Neural progenitor cell (in vitro differentiated cells): ENCODE measurements at regions not wholly inside any gene's neighbourhood (a gene's known extent, or its start where the extent isn't known, plus 50 kb on each side); places are given as distances from the start of the nearest gene placed in this dataset.

Experiments
- DNase-seq: peaks from one replicate; pipeline ENCODE4 v3.0.0-alpha.2; 2016; ENCODE audit warnings: low spot score
- H2AFZ ChIP-seq: fragments of 200-600 bp; sonication (generic); replicated peaks from 2 replicates; pipeline ENCODE4 v1.6.1; 2016; ENCODE audit warnings: antibody characterized with exemption
- H3F3A ChIP-seq: fragments of 200-600 bp; sonication (generic); 2 replicates; pipeline ENCODE4 v1.6.1; 2016; ENCODE audit warnings: antibody characterized with exemption, low read depth
- H3K27ac ChIP-seq: fragments of 200-600 bp; sonication (generic); 2 replicates; pipeline ENCODE4 v1.5.1; 2016; ENCODE audit warnings: mild to moderate bottlenecking
- H3K27me3 ChIP-seq: fragments of 200-600 bp; sonication (generic); 2 replicates; pipeline ENCODE4 v1.6.1; 2016; ENCODE audit warnings: mild to moderate bottlenecking, moderate library complexity
- H3K36me3 ChIP-seq: fragments of 200-600 bp; sonication (generic); 2 replicates; pipeline ENCODE4 v1.5.1; 2016
- H3K4me1 ChIP-seq: fragments of 200-600 bp; sonication (generic); 2 replicates; pipeline ENCODE4 v1.6.1; 2016; ENCODE audit warnings: mixed run types
- H3K4me2 ChIP-seq: fragments of 200-600 bp; sonication (generic); 2 replicates; pipeline ENCODE4 v1.6.1; 2016
- H3K4me3 ChIP-seq: fragments of 200-600 bp; sonication (generic); 2 replicates; pipeline ENCODE4 v1.5.1; 2016
- H3K79me2 ChIP-seq: fragments of 200-600 bp; sonication (generic); 2 replicates; pipeline ENCODE4 v1.6.1; 2016; ENCODE audit warnings: low read depth
- H3K9ac ChIP-seq: fragments of 200-600 bp; sonication (generic); 2 replicates; pipeline ENCODE4 v1.6.1; 2016
- H3K9me3 ChIP-seq: fragments of 200-600 bp; sonication (generic); 2 replicates; pipeline ENCODE4 v1.5.1; 2016; ENCODE audit warnings: low read depth
- H4K20me1 ChIP-seq: fragments of 200-600 bp; sonication (generic); 2 replicates; pipeline ENCODE4 v1.6.1; 2016; ENCODE audit warnings: low read depth
- H3K27ac Mint-ChIP-seq: 3 replicates; pipeline ENCODE4 v1.8.0; 2021; ENCODE audit warnings: mixed read lengths
- H3K27me3 Mint-ChIP-seq: 2 replicates; pipeline ENCODE4 v1.8.0; 2022; ENCODE audit warnings: low read depth, mild to moderate bottlenecking, inconsistent platforms, moderate library complexity, mixed read lengths; ENCODE audit not compliant: insufficient read depth
- H3K36me3 Mint-ChIP-seq: 3 replicates; pipeline ENCODE4 v1.8.0; 2021; ENCODE audit warnings: mixed read lengths
- H3K4me1 Mint-ChIP-seq: 3 replicates; pipeline ENCODE4 v1.8.0; 2021; ENCODE audit warnings: mixed read lengths
- H3K4me3 Mint-ChIP-seq: 3 replicates; pipeline ENCODE4 v1.8.0; 2021; ENCODE audit warnings: mild to moderate bottlenecking, moderate library complexity, mixed read lengths
- H3K9me3 Mint-ChIP-seq: 3 replicates; pipeline ENCODE4 v1.8.0; 2020; ENCODE audit warnings: mixed read lengths
- EZH2 ChIP-seq: fragments of 200-600 bp; sonication (generic); IDR thresholded peaks from 2 replicates; pipeline ENCODE4 v1.6.1; 2017; ENCODE audit warnings: antibody characterized with exemption, mild to moderate bottlenecking, moderate library complexity
- EZH2phosphoT487 ChIP-seq: fragments of 200-600 bp; sonication (generic); IDR thresholded peaks from 2 replicates; pipeline ENCODE4 v1.6.1; 2017; ENCODE audit warnings: antibody characterized with exemption
- TF ChIP-seq, protein P1 (sequence below): fragments of 200-600 bp; sonication (generic); IDR thresholded peaks from 2 replicates; pipeline ENCODE4 v1.5.1; 2017; ENCODE audit warnings: antibody characterized with exemption, mild to moderate bottlenecking

GRCh38 chr14:54010981-54011380 is 54.4 kb upstream of the BMP4 start:
- Histone ChIP-seq H3K36me3 (no peaks in the 10 kb centered on the region), H3K27ac (no peak overlapping the region), H4K20me1 (no peaks in the 10 kb centered on the region), H3K9me3 (no peaks in the 10 kb centered on the region), H3K4me1 (peaks cover 7% of the 10 kb centered on the region), H3F3A (no peaks in the 10 kb centered on the region), H3K9ac (no peak overlapping the region), H3K4me2 (no peak overlapping the region), H2AFZ (no peak overlapping the region), H3K27me3 (no peaks in the 10 kb centered on the region), H3K79me2 (no peaks in the 10 kb centered on the region), H3K4me3 (no peak overlapping the region)
- Mint-ChIP-seq H3K36me3 (no peaks in the 10 kb centered on the region), H3K4me3 (no peak overlapping the region), H3K27ac (peak overlapping the region; percentile 31), H3K27me3 (peaks cover 6% of the 10 kb centered on the region), H3K4me1 (peaks cover 15% of the 10 kb centered on the region), H3K9me3 (peaks cover 6% of the 10 kb centered on the region)
- peak; percentile 24 for DNase-seq
- TF ChIP-seq EZH2, result no peak
- no peak for TF ChIP-seq EZH2phosphoT487
- TF ChIP-seq, protein P1, sequence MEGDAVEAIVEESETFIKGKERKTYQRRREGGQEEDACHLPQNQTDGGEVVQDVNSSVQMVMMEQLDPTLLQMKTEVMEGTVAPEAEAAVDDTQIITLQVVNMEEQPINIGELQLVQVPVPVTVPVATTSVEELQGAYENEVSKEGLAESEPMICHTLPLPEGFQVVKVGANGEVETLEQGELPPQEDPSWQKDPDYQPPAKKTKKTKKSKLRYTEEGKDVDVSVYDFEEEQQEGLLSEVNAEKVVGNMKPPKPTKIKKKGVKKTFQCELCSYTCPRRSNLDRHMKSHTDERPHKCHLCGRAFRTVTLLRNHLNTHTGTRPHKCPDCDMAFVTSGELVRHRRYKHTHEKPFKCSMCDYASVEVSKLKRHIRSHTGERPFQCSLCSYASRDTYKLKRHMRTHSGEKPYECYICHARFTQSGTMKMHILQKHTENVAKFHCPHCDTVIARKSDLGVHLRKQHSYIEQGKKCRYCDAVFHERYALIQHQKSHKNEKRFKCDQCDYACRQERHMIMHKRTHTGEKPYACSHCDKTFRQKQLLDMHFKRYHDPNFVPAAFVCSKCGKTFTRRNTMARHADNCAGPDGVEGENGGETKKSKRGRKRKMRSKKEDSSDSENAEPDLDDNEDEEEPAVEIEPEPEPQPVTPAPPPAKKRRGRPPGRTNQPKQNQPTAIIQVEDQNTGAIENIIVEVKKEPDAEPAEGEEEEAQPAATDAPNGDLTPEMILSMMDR, result no peak

- Histone ChIP-seq H3K36me3 (no peaks in the 10 kb centered on the region), H3K9ac (no peak overlapping the region), H3K9me3 (no peaks in the 10 kb centered on the region), H2AFZ (no peak overlapping the region), H3K27ac (no peak overlapping the region), H3K27me3 (no peaks in the 10 kb centered on the region), H3K79me2 (no peaks in the 10 kb centered on the region), H4K20me1 (no peaks in the 10 kb centered on the region), H3F3A (no peaks in the 10 kb centered on the region), H3K4me2 (no peak overlapping the region), H3K4me3 (no peak overlapping the region), H3K4me1 (no peaks in the 10 kb centered on the region)
- Mint-ChIP-seq H3K27ac (no peak overlapping the region), H3K9me3 (peaks cover 13% of the 10 kb centered on the region), H3K4me3 (no peak overlapping the region), H3K36me3 (peaks cover 2% of the 10 kb centered on the region), H3K4me1 (no peaks in the 10 kb centered on the region), H3K27me3 (peaks cover 2% of the 10 kb centered on the region)
- TF ChIP-seq EZH2 (no peak), EZH2phosphoT487 (no peak)
- TF ChIP-seq, protein P1, result no peak
- DNase-seq, result no peak
These were observed 66.4 kb upstream of the BMP4 start for GRCh38 chr14:54023027-54023426.

DNA sequence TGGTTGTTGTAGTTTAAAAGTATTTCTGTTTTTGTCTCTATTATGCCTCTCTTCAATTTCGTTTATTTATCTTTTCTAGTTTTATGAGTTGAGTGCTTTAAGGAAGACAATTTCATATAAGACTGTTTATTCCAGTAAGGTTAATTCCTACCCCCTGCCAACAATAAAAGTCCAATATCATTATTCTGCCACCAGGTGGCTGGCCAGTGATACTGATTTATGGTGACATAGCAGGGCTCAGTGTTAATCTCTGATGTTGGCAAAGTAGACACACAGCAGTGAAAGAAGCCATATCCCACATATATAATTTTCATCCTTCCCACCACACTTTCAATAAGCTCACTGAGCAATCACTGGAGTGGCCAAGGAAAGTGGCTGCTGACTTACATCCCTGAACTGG is 69.0 kb upstream of the BMP4 start:
- H3K27me3 ChIP-seq, result no peaks in the 10 kb centered on the region
- Mint-ChIP-seq H3K4me1 (no peaks in the 10 kb centered on the region), H3K36me3 (peaks cover 2% of the 10 kb centered on the region), H3K27me3 (peaks cover 2% of the 10 kb centered on the region), H3K4me3 (no peak overlapping the region), H3K9me3 (peaks cover 21% of the 10 kb centered on the region), H3K27ac (no peak overlapping the region)
- no peaks in the 10 kb centered on the region for H3K36me3 ChIP-seq
- no peaks in the 10 kb centered on the region for H3K9me3 ChIP-seq
- no peak overlapping the region for H3K27ac ChIP-seq
- H3K4me1 ChIP-seq, result no peaks in the 10 kb centered on the region
- TF ChIP-seq, protein P1, result peak; percentile 36
- TF ChIP-seq EZH2phosphoT487, result no peak
- H3K4me2 ChIP-seq, result no peak overlapping the region
- no peak for DNase-seq
- H3F3A ChIP-seq, result no peaks in the 10 kb centered on the region
- H3K79me2 ChIP-seq, result no peaks in the 10 kb centered on the region
- no peak overlapping the region for H3K9ac ChIP-seq
- no peak overlapping the region for H3K4me3 ChIP-seq
- H4K20me1 ChIP-seq, result no peaks in the 10 kb centered on the region
- no peak overlapping the region for H2AFZ ChIP-seq
